ENCODE measurements at regions not wholly inside any gene's neighbourhood (a gene's known extent, or its start where the extent isn't known, plus 50 kb on each side); places are given as distances from the start of the nearest gene placed in this dataset.
A peak's percentile ranks its signal among the peaks of the same experiment; 100 is the strongest.
"Not testable (repeated sequence)": the region's sequence is repeated elsewhere in the genome, so short reads cannot be mapped to it uniquely, and the experiment has no call there.

DNA sequence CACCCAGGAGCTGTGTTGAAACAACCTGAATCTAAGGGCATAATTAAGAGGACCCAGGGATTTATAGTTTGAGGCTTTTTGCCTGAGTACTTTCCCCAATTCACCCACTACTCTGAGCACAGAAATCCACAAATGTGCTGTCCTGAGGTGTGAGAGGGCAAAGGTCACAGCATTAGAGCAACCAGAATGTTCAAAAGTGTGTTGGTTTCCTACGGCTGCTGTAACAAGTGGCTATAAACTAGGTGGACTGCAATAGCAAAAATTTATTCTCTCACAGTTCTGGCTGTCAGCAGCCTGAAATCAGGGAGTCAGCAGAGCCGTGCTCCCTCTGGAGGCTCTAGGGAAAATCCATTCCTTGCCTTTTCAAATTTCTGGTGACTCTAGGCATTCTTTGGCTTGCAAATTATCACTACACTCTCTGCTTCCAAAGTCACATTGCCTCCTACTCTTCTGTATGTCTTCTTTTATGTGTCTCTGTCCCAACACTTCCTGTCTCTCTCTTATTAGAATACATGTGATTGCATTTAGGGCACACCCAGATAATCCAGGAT, 91.4 kb upstream of the TACR1 start:
- DNase-seq (ENCODE audit: extremely low spot score, insufficient read length, low read depth) (no peak), FAIRE-seq (no peak)

DNA sequence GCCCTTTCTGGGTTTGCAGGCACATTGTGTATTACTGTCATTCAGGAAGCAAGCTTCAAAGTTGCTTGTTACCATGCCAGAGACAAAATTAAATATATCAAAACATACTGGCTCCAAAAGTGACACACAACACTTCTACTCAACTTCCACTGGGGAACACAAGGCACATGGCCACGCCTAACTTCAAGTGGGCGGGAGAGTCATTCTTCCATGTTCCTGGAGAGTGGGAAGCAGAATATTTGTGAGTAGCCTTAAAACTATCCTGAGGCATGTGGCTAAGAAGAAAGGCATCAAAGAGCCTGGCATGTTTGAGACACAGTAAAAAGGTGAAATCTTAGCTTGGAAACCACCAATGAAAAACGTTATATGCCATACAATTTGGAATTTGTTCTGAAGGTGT, 90.5 kb upstream of the TACR1 start:
- DNase-seq (ENCODE audit: extremely low spot score, insufficient read length, low read depth) (no peak), FAIRE-seq (no peak)

DNA sequence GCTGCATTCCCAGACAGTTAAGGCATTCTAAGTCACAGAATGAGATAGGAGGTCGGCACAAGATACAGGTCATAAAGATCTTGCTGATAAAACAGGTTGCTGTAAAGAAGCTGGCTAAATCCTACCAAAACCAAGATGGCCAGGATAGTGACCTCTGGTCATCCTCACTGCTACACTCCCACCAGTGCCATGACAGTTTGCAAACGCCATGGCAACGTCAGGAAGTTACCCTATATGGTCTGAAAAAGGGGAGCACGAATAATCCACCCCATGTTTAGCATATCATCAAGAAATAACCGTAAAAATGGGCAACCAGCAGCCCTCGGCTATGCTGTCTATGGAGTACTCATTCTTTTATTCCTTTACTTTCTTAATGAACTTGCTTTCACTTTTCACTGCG, 89.9 kb upstream of the TACR1 start:
- not testable (repeated sequence) for FAIRE-seq; DNase-seq (ENCODE audit: extremely low spot score, insufficient read length, low read depth)

DNA sequence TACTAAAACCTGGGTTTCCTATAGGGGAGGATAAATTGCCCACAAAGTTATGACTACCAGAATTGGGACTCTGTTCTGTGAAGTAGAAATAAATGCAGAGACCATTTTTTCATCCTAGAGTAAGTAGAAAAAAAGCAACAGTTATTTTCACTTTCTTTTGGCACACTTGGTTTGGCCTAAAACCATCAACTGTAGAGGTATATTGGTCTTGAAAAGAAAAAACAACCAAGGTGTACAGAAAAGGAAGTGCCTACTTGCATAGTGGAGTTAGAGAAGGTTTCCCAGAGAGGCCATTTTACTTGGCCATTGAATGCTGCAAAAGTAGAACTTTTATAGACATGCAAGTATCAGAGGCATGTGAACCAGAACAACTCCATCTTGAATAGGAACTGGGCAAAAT, 89.4 kb upstream of the TACR1 start:
- FAIRE-seq (peak; percentile 31), DNase-seq (ENCODE audit: extremely low spot score, insufficient read length, low read depth) (no peak)

DNA sequence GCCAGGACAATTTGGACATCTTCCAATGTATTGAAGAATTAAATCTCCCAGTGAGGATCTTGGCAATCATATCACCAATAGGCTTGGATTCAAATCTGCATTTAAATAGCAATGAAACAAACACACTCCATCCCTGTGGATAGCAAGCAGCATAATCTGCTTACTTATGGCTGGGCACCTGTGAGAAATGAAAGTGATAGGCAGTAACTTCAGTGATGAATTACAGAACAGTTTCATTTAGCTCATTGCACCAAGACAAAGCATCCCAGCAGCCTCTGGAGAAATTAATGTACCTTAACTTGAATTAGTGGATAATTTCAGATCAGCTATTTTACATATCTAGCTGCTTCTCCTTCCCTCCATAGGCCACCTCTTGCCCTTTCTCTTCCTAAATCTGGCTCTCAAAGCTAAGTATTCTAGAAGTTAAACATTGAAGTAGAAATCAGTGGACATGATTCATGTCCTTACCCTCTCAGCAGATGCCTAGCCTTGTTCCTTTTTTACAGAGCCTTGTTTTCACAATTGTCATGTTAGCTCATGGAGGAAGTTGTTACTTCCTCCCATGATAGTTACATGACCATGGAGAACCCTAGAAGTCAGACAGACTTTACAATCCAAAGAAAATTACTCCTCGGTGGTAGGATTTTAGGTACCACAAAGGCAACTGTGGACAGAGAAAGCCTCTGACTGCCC, 88.5 kb upstream of the TACR1 start:
- DNase-seq (ENCODE audit: extremely low spot score, insufficient read length, low read depth), result no peak

DNA sequence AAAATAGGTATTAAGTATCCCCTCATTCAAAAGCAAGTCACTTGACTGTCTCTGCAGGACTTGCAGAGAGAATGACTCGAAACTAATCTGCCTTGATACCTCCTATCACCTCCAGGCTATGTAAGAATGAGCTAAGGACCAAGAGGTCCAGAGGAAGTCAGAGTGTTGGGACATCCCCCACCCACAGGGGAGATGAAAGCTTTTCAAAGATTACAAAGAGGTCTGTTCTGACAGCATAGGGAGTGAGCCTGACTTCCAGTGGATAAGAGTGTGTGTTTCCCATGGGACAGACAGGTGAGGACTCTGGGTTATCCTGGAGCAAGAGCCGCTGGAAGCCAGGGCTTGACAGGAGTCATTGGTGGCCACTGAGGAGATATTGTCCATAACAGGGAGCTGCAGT, 85.0 kb upstream of the TACR1 start:
- FAIRE-seq (peak; percentile 15), DNase-seq (ENCODE audit: extremely low spot score, insufficient read length, low read depth) (no peak)

More for the DNA sequence above, 88.5 kb upstream of the TACR1 start:
- no peak for FAIRE-seq

DNA sequence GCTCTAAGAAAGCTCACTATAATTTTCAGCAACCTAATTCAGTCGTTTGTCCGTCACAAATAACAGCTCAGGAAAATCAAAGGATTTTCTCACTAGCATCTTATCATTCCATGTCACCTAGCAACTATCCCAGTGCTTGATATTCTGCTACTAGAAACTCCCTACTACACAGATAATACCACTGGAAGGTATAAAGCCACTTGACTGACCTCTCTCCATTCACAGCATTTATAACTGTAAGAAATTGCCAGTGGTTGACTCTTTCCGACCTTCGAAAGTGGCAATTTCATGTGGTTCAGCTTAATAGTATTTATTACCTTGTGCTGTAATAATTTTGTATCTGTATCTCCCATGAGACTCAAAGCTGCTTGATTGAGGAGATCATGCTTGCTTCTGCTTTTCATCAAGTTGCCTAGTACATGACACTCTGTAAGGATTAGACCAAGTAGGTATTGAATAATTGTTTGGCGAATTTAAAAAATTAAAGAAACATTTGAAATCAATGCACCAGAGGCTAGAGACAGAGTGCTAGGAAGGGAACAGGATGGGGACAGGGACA, 79.6 kb upstream of the TACR1 start:
- DNase-seq (ENCODE audit: extremely low spot score, insufficient read length, low read depth) (no peak), FAIRE-seq (no peak)

DNA sequence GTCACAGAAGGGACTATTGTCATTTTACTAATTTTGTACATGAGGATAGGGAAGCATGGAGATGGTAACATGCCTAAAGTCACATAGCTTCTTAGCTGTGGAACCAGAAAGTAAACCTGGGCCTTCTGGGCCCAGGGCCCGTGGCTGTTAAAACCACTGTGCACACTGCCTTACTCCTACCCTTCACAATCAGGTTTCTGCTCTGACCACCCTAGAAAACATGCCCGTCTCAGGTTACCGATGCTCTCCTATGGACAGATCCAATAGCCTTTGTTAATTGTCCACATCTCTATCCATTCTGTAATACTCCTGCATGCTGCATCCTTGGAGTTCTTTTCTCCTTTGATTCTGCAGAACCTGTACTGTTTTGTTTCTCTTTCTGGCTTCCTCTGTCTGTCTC, 79.0 kb upstream of the TACR1 start:
- FAIRE-seq (no peak), DNase-seq (ENCODE audit: extremely low spot score, insufficient read length, low read depth) (no peak)

DNA sequence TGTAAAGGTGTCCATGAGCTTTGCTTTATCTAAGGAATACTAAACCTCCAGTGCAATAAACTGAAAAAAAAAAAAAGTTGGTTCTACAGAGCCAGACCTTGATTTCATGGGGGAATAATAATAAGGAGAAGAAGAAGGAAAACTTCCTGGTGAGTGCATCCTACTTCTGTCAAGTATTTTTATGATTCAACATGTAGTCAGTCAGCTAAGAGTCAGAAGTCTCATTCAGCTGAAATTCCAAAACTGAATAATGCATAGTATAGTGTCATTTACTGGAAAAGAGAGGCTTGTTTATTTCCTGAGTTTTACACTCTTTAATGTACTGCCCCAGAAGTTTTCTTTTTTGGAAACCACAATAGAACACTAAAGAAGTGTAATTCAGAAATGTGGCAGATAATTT, 77.8 kb upstream of the TACR1 start:
- DNase-seq (ENCODE audit: extremely low spot score, insufficient read length, low read depth), result no peak
- FAIRE-seq, result no peak

DNA sequence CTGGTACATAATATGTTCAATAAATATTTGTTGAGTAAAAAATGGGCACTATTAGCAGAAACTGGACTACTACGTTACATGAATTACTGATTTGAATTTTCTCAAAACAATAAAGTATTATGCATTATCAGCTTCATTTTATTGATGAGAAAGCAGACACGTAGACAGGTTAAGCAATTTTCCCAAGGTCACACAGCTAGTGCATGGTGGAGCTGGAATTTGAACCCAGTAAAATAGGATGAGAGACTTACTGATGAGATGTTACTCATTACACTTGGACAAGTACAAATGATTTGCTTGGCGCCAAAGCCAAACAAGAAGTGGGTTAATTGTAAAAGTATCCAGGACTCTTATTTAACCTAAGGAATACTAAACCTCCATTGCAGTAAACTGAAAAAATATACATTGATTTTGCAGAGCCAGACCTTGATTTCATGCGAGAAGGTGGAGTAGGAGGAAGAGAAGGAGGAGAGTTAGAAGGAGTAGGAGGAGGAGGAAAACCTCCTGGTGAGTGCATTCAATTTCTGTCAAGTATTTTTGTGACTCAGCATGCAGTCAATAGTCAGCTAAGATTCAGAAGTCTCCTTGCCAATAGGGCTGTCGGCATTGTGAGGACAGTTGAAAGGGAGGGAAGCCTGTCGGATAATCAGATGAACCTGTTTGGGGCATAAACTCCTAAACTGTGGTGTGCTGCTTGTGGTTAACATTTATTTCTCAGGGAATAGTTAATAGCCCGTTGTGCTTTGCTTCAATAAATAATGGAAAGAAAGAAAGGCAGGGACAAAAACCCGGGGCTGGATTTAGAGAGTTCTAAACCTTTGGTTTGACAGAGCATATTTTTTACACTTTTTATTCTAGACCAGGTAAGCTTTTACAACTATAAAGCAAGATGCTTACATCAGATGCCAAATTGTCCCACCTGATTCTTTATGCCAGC, 77.0 kb upstream of the TACR1 start:
- no peak for FAIRE-seq
- no peak for DNase-seq (ENCODE audit: extremely low spot score, insufficient read length, low read depth)

DNA sequence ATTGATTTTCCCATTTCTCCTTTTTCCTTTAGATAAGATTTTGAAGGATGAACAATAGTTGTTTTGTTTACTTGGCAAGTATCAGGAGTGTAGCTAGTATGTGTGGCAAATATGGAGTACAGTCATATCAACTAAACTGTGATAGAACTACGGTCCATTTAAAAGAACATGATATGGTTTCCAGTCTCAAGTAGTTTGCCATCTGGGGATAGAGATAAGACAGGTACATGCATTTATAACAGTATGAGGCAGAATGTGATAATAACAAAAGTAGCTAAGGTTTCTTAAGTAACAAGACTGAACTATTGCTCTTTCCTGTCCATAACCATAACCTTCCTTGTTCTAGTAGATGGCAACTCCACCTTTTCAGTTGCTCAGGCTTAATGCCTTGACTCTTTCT, 75.6 kb upstream of the TACR1 start:
- FAIRE-seq, result no peak

DNA sequence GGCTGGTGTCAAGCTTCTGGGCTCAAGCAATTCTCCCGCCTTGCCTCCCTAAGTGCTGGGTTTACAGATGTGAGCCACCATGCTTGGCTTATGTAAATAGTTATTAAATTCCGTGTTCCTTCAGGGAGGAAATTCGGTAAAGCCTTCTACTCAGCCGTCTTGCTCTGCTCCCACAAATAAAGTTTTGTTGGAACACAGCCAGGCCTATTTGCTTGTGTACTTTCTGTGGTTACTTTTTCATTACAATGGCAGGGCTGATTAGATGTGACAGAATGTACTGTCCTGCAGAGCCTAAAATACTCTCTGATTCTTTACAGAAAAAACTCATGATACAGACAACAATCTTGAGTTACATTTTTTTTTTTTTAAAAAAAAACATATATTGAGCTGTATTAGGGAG, 68.8 kb upstream of the TACR1 start:
- DNase-seq (ENCODE audit: extremely low spot score, insufficient read length, low read depth) (no peak), FAIRE-seq (no peak)

More for the DNA sequence above, 75.6 kb upstream of the TACR1 start:
- no peak for DNase-seq (ENCODE audit: extremely low spot score, insufficient read length, low read depth)

DNA sequence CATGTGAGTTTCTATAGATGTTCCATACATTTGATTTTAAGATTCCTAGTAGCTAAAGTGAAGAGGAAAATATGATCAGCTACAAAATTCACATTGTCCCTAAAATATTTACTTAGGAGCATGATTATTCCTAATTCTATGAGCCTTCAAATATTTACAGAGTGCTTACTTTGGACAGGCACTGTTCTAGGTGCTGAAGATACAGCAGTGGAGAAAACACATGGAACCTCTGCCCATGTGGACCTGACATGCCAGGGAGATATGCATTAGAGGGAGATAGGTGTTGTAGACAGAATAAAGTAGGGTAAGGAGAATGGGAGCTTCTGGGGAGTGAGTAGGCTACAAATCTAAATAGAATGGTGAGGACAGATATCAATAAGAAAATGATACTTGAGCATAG, 62.6 kb upstream of the TACR1 start:
- FAIRE-seq (no peak), DNase-seq (ENCODE audit: extremely low spot score, insufficient read length, low read depth) (no peak)

DNA sequence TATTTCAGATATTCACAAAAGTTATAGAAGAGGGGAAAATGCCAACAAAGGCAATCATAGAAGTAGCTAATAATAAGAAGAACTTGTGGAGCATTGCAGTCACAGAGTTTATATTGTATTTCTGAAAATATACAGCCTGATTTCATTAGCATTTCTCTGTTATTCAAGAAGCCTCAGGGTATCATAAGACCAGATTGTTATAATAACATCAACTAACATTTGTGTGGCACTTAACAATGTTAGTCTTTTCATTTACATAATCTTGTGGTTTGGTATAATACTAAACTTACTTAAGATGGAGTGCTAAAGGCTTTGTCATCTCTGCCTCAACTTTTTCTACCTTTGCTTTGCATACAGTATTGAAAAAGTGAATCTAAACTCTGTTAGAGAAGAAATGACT, 61.6 kb upstream of the TACR1 start:
- no peak for FAIRE-seq
- DNase-seq (ENCODE audit: extremely low spot score, insufficient read length, low read depth), result no peak

DNA sequence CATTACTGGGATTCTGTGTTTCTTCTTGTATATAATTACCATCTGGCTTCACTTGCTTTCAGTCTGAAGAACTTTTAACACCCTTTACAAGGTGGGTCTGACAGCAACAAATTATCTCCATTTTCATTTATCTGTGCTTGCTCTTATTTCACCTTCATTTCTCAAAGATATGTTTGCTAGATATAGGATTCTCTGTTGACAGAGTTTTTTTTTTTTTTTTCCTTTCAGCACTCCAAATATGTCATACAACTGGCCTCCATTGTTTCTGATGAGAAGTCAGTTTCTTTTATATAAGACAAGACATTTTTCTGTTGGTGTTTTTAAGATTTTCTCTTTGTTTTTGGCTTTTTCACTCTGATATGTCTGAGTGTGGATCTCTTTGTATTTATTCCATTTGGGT, 59.3 kb upstream of the TACR1 start:
- FAIRE-seq, result no peak
- no peak for DNase-seq (ENCODE audit: extremely low spot score, insufficient read length, low read depth)

DNA sequence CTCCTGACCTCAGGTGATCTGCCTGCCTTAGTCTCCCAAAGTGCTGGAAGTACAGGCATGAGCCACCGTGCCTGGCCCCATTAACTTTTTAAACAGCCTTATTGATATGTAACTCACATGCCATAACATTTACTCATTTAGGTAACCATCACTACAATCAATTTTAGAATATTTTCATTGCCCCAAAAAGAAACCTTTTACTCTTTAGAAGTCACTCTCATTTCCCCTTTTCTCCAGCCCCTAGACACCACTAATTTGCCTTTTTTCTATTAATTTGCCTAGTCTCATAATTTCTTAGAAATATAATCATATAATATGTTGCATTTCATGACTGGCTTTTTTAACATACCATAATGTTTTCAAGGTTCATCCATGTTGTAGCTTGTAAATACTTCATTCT, 57.2 kb upstream of the TACR1 start:
- DNase-seq (ENCODE audit: extremely low spot score, insufficient read length, low read depth) (no peak), FAIRE-seq (peak; percentile 33)

DNA sequence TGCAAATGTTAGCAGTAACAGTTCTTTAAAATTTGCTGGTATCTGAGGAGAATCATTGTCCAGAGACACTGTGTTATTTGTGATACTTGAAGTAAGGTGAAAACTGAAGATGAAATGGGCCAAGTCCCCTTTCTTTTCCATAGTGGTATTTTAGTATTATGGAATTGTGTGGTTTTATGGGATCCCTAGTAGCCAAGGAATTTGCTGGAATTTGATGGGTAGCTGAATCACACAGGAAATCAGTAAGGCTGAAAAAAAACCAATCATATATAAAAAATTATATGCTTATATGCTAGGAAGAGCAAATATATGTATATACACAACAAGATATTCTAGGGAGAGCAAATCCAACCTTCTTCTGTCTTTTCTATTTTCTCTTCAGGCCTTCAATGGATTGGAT, 54.2 kb upstream of the TACR1 start:
- DNase-seq (ENCODE audit: extremely low spot score, insufficient read length, low read depth) (no peak), FAIRE-seq (no peak)

DNA sequence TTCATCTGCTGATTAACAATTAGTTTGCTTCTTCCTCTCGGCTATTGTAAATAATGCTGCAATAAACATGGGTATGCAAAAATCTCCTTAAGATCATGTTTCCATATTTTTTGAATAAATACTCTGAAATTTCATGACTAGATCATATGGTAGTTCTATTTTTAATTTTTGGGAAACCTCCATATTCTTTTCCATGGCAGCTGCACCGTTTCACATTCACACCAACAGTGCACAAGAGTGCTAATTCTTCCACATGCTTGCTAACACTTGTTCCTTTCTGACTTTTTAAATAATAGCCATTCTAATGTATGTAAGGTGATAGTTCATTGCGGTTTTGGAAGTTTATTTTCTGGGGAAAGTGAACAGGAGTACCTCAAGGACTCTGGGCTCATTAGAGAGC, 52.6 kb upstream of the TACR1 start:
- no peak for DNase-seq (ENCODE audit: extremely low spot score, insufficient read length, low read depth)
- no peak for FAIRE-seq
